HEK293 (cell line): ENCODE measurements at regions not wholly inside any gene's neighbourhood (a gene's known extent, or its start where the extent isn't known, plus 50 kb on each side); places are given as distances from the start of the nearest gene placed in this dataset.

Source experiments
- CTCF ChIA-PET: fragments of 350-600 bp; formaldehyde crosslinking; extraction: SDS; loops from one replicate; lab custom pipeline; 2021; ENCODE audit warnings: antibody characterized with exemption; lab: Yijun Ruan, JAX
- POLR2A ChIA-PET: fragments of 300-600 bp; formaldehyde crosslinking; extraction: SDS; loops from one replicate; lab custom pipeline; 2020; ENCODE audit warnings: antibody characterized with exemption, inconsistent platforms; lab: Yijun Ruan, JAX
- H3K27ac ChIP-seq: fragments of 200-500 bp; sonication (Bioruptor generic); 2 replicates; pipeline ENCODE4 v1.5.1; 2014; ENCODE audit warnings: low read depth, low read length, control low read depth, inconsistent platforms; ENCODE audit errors: extremely low read depth
- H3K36me3 ChIP-seq, 2 experiments: fragments of 200-500 bp in 1 of 2; sonication (Bioruptor generic) in 1 of 2; 1 replicate in 1 of 2; 2 replicates in 1 of 2; pipeline ENCODE4 v1.5.1; 2014 to 2017; ENCODE audit warnings: inconsistent platforms in 2 of 2, low read length in 2 of 2; ENCODE audit not compliant: control insufficient read depth in 2 of 2, insufficient read depth in 1 of 2
- H3K4me1 ChIP-seq: fragments of 200-500 bp; sonication (Bioruptor generic); 2 replicates; pipeline ENCODE4 v1.5.1; 2014; ENCODE audit warnings: mild to moderate bottlenecking, low read length, inconsistent platforms; ENCODE audit not compliant: control insufficient read depth, insufficient read depth
- H3K4me3 ChIP-seq: 2 replicates; pipeline ENCODE4 v1.5.1; 2011; ENCODE audit warnings: low read depth, mild to moderate bottlenecking, control low read depth, low read length, moderate library complexity
- H3K9me3 ChIP-seq: fragments of 200-500 bp; sonication (Bioruptor generic); 2 replicates; pipeline ENCODE4 v1.5.1; 2014; ENCODE audit warnings: low read depth, low read length, inconsistent platforms; ENCODE audit not compliant: control insufficient read depth, insufficient read depth
- BCL11A ChIP-seq: fragments of 450-650 bp; formaldehyde crosslinking; IDR thresholded peaks from 2 replicates; pipeline ENCODE4 v1.5.1; 2016; ENCODE audit warnings: low read depth, missing biosample characterization, missing genetic modification characterization
- BCL11B ChIP-seq: fragments of 450-650 bp; formaldehyde crosslinking; IDR thresholded peaks from 2 replicates; pipeline ENCODE4 v1.5.1; 2016; ENCODE audit warnings: low read depth, missing biosample characterization, missing genetic modification characterization
- IKZF3 ChIP-seq: fragments of 450-650 bp; IDR thresholded peaks from 2 replicates; pipeline ENCODE4 v1.5.0; 2018; ENCODE audit warnings: missing biosample characterization, mild to moderate bottlenecking, missing genetic modification characterization, moderate library complexity
- KLF10 ChIP-seq: fragments of 450-650 bp; IDR thresholded peaks from 2 replicates; pipeline ENCODE4 v1.5.1; 2018; ENCODE audit warnings: missing biosample characterization, mild to moderate bottlenecking, missing genetic modification characterization
- ZFHX2 ChIP-seq: fragments of 450-650 bp; formaldehyde crosslinking; conservative IDR thresholded peaks from 2 replicates; pipeline ENCODE4 v1.5.1; 2016; ENCODE audit warnings: missing biosample characterization, missing genetic modification characterization
- ZNF155 ChIP-seq: fragments of 450-650 bp; formaldehyde crosslinking; IDR thresholded peaks from 2 replicates; pipeline ENCODE4 v1.5.1; 2016; ENCODE audit warnings: missing biosample characterization, missing genetic modification characterization
- ZNF19 ChIP-seq: fragments of 450-650 bp; formaldehyde crosslinking; IDR thresholded peaks from 2 replicates; pipeline ENCODE4; 2016; ENCODE audit warnings: missing biosample characterization, missing genetic modification characterization, low read depth
- ZNF2 ChIP-seq: fragments of 450-650 bp; formaldehyde crosslinking; IDR thresholded peaks from 2 replicates; pipeline ENCODE4 v1.5.1; 2016; ENCODE audit warnings: missing biosample characterization, missing genetic modification characterization
- ZNF23 ChIP-seq: fragments of 450-650 bp; formaldehyde crosslinking; IDR thresholded peaks from 2 replicates; pipeline ENCODE4 v1.5.1; 2016; ENCODE audit warnings: missing biosample characterization, missing genetic modification characterization, borderline replicate concordance
- ZNF660 ChIP-seq: fragments of 450-650 bp; IDR thresholded peaks from 2 replicates; pipeline ENCODE4 v1.5.1; 2018; ENCODE audit warnings: missing biosample characterization, mild to moderate bottlenecking, missing genetic modification characterization
- ZNF792 ChIP-seq: fragments of 450-650 bp; formaldehyde crosslinking; IDR thresholded peaks from 2 replicates; pipeline ENCODE4 v1.5.1; 2016; ENCODE audit warnings: missing biosample characterization, missing genetic modification characterization
- ZSCAN16 ChIP-seq: fragments of 450-650 bp; formaldehyde crosslinking; IDR thresholded peaks from 2 replicates; pipeline ENCODE4 v1.5.1; 2016; ENCODE audit warnings: missing biosample characterization, missing genetic modification characterization
- ZSCAN18 ChIP-seq: fragments of 450-650 bp; formaldehyde crosslinking; IDR thresholded peaks from 2 replicates; pipeline ENCODE4 v1.5.1; 2016; ENCODE audit warnings: missing biosample characterization, missing genetic modification characterization
- ZSCAN30 ChIP-seq: fragments of 450-650 bp; IDR thresholded peaks from 2 replicates; pipeline ENCODE4 v1.5.1; 2018; ENCODE audit warnings: missing biosample characterization, mild to moderate bottlenecking, missing genetic modification characterization, moderate library complexity
- TF ChIP-seq, protein P1 (sequence below): fragments of 450-650 bp; IDR thresholded peaks from 2 replicates; pipeline ENCODE4 v1.5.1; 2018; ENCODE audit warnings: missing biosample characterization, missing genetic modification characterization
- TF ChIP-seq, protein P2 (sequence below): fragments of 450-650 bp; formaldehyde crosslinking; IDR thresholded peaks from 2 replicates; pipeline ENCODE4 v1.5.1; 2017; ENCODE audit warnings: missing biosample characterization, missing genetic modification characterization

DNA sequence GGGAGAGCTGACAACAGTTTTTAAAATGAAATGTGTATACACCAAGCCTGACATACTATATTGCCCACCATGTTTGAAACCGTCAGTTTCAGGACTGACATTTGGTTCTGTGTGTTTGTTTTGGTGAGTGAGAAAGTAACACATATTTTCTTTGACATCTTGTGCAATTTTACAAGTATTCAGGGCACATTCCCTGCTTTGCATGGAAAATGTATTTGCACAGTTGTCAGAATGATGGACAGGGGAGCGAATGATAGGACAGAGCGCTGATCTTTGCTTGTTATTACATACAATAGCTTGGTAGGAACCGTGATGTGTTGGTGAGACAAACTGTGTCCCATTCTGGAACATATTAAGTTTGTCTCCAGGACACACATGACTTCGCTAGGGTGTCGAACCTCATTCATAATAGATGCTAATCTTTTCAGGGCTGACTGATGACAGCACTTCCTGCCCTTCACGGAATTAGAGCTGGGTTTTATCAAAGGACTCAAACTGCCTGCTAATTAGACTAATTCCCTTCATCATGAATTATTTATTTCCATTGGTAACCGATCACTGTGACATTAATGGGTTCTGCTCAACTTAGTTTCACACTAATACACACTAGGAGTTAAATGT is 158.5 kb downstream of the CDCA7 start:
- ChIA-PET POLR2A (no interaction called here), CTCF (interaction anchor here (0.6 kb wide), 1 partner anchor 700 kb away, joined by 7 read pairs; no protein-coding TSS in a partner anchor)

GRCh38 chr2:173520918-173521317 is 166.2 kb downstream of the CDCA7 start:
- Histone ChIP-seq H3K4me3 (no peak overlapping the region), H3K4me1 (no peaks in the 10 kb centered on the region), H3K36me3 (no peaks in the 10 kb centered on the region), H3K9me3 (no peaks in the 10 kb centered on the region), H3K27ac (no peak overlapping the region)
- TF ChIP-seq, protein P1, sequence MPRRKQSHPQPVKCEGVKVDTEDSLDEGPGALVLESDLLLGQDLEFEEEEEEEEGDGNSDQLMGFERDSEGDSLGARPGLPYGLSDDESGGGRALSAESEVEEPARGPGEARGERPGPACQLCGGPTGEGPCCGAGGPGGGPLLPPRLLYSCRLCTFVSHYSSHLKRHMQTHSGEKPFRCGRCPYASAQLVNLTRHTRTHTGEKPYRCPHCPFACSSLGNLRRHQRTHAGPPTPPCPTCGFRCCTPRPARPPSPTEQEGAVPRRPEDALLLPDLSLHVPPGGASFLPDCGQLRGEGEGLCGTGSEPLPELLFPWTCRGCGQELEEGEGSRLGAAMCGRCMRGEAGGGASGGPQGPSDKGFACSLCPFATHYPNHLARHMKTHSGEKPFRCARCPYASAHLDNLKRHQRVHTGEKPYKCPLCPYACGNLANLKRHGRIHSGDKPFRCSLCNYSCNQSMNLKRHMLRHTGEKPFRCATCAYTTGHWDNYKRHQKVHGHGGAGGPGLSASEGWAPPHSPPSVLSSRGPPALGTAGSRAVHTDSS (tag by site-specific recombination), result no peak
- TF ChIP-seq ZNF155 (no peak), KLF10 (no peak), BCL11A (tag by site-specific recombination) (no peak), ZNF23 (tag by site-specific recombination) (no peak), IKZF3 (no peak), ZFHX2 (no peak), ZSCAN30 (tag by site-specific recombination) (no peak), BCL11B (tag by site-specific recombination) (no peak)
- TF ChIP-seq, protein P2, sequence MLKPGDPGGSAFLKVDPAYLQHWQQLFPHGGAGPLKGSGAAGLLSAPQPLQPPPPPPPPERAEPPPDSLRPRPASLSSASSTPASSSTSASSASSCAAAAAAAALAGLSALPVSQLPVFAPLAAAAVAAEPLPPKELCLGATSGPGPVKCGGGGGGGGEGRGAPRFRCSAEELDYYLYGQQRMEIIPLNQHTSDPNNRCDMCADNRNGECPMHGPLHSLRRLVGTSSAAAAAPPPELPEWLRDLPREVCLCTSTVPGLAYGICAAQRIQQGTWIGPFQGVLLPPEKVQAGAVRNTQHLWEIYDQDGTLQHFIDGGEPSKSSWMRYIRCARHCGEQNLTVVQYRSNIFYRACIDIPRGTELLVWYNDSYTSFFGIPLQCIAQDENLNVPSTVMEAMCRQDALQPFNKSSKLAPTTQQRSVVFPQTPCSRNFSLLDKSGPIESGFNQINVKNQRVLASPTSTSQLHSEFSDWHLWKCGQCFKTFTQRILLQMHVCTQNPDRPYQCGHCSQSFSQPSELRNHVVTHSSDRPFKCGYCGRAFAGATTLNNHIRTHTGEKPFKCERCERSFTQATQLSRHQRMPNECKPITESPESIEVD (tag by site-specific recombination), result no peak
- ChIA-PET POLR2A (no interaction called here), CTCF (interaction anchor here (1.0 kb wide), 1 partner anchor 72 kb away, joined by 3 read pairs; no protein-coding TSS in a partner anchor)

More for the DNA sequence above, 158.5 kb downstream of the CDCA7 start:
- H3K9me3 ChIP-seq, result no peaks in the 10 kb centered on the region
- no peak overlapping the region for H3K27ac ChIP-seq
- no peak overlapping the region for H3K4me3 ChIP-seq
- TF ChIP-seq ZSCAN18 (tag by site-specific recombination), result no peak
- H3K4me1 ChIP-seq, result no peaks in the 10 kb centered on the region
- H3K36me3 ChIP-seq, result no peaks in the 10 kb centered on the region

- no peak overlapping the region for H3K27ac ChIP-seq
- TF ChIP-seq ZSCAN16 (tag by site-specific recombination), result no peak
- TF ChIP-seq BCL11B (tag by site-specific recombination), result no peak
- TF ChIP-seq ZNF19, result no peak
- TF ChIP-seq ZNF660 (tag by site-specific recombination), result no peak
- no peak for TF ChIP-seq ZNF792 (tag by site-specific recombination)
- no peak for TF ChIP-seq ZNF2
- H3K9me3 ChIP-seq, result no peaks in the 10 kb centered on the region
- ChIA-PET POLR2A (no interaction called here), CTCF (interaction anchor here (0.5 to 1.0 kb wide), 3 partner anchors 72 to 840 kb away, joined by 3 to 9 read pairs (median 3); no protein-coding TSS in a partner anchor)
- H3K36me3 ChIP-seq, result no peaks in the 10 kb centered on the region
- no peaks in the 10 kb centered on the region for H3K4me1 ChIP-seq
- H3K4me3 ChIP-seq, result no peak overlapping the region
Measured at GRCh38 chr2:173521450-173522192, 166.9 kb downstream of the CDCA7 start.
